Lower leg skin (tissue), 4 donors: ENCODE measurements at regions not wholly inside any gene's neighbourhood (a gene's known extent, or its start where the extent isn't known, plus 50 kb on each side); places are given as distances from the start of the nearest gene placed in this dataset.

Source experiments
- DNase-seq, 2 donors: peaks; one replicate each; pipeline ENCODE4 v3.0.0-alpha.2; 2019; ENCODE audit warnings: low spot score in 2 of 2
- H3K4me3 ChIP-seq: fragments of 200-600 bp; sonication (generic); 2 replicates; pipeline ENCODE4 v1.5.1; 2017; ENCODE audit warnings: mild to moderate bottlenecking, low read depth; ENCODE audit not compliant: poor library complexity, severe bottlenecking
- POLR2A ChIP-seq, 2 donors: fragments of 450-650 bp; IDR thresholded peaks; one replicate each; pipeline ENCODE4 v1.6.1; 2016 to 2017; ENCODE audit warnings: antibody characterized with exemption in 2 of 2, mild to moderate bottlenecking in 1 of 2, moderate library complexity in 1 of 2
- WGBS, 2 donors: methylation state at CpG; one replicate each; pipeline ENCODE4 v1.1.5; 2018; 5-methylcytosine and 5-hydroxymethylcytosine counted together
- intact Hi-C: fragments of 100-400 bp; cut with DNase I; formaldehyde crosslinking; loops from one replicate; pipeline ENCODE4 v1.15.0; 2023; ENCODE audit warnings: low total_unique reads
- TF ChIP-seq, protein P1 (sequence below), 3 donors: fragments of 450-650 bp; IDR thresholded peaks; one replicate each; pipeline ENCODE4 v1.5.1; 2016; ENCODE audit warnings: antibody characterized with exemption in 3 of 3, mild to moderate bottlenecking in 3 of 3, moderate library complexity in 2 of 3

DNA sequence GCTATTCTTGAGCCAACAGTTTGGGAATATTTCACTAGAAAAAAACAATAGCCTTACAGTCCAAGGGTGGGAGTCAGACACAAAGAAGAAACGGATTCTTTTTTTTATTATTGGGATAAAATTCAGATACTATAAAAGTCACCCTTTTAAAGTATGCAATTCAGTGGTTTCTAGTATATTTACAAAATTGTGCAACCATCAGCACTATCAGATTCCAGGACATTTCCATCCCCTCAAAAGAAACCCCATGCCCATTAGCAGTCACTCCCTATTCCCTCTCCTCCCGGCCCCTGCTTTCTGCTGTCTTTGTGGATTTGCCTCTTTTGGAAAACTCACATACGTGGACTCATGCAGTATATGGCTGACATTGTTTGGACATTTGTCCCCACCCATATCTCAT lies 134.4 kb downstream of the C16orf95 start:
- intact Hi-C loops = no loop called here
- no peak overlapping the region for H3K4me3 ChIP-seq
- WGBS, 2 donors = 75 to 77% methylated on average over 3 of the region's 3 CpGs
- TF ChIP-seq POLR2A (IDR thresholded peaks at IDR 0.05) = no peak
- TF ChIP-seq, protein P1, sequence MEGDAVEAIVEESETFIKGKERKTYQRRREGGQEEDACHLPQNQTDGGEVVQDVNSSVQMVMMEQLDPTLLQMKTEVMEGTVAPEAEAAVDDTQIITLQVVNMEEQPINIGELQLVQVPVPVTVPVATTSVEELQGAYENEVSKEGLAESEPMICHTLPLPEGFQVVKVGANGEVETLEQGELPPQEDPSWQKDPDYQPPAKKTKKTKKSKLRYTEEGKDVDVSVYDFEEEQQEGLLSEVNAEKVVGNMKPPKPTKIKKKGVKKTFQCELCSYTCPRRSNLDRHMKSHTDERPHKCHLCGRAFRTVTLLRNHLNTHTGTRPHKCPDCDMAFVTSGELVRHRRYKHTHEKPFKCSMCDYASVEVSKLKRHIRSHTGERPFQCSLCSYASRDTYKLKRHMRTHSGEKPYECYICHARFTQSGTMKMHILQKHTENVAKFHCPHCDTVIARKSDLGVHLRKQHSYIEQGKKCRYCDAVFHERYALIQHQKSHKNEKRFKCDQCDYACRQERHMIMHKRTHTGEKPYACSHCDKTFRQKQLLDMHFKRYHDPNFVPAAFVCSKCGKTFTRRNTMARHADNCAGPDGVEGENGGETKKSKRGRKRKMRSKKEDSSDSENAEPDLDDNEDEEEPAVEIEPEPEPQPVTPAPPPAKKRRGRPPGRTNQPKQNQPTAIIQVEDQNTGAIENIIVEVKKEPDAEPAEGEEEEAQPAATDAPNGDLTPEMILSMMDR (IDR thresholded peaks at IDR 0.05) = no peak
- no peak for DNase-seq

DNA sequence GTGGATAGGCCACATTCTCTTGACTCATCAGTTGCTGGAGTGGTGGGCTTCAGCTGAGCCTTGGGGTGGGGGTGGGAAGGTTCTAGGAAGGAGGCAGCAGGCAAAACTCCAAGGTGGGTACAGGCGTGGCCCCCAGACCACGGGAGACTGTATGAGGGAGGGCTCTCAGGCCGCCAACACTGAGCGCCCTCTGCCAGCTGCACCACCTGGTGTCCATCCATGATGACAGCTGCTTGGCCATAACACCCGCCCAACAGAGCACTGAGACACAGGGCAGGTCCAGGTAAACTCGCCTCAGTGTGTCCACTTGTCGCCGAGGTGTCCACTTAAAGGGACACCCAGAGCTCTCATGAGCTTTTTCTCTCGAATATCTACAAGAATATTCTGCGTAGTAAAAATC lies 133.5 kb downstream of the C16orf95 start:
- TF ChIP-seq, protein P1 (IDR thresholded peaks at IDR 0.05) = no peak
- TF ChIP-seq POLR2A (IDR thresholded peaks at IDR 0.05) = no peak
- no peak for DNase-seq
- WGBS, 2 donors = 90 to 91% methylated on average over 8 to 10 of the region's 10 CpGs
- H3K4me3 ChIP-seq = no peak overlapping the region
- intact Hi-C loops = no loop called here

DNA sequence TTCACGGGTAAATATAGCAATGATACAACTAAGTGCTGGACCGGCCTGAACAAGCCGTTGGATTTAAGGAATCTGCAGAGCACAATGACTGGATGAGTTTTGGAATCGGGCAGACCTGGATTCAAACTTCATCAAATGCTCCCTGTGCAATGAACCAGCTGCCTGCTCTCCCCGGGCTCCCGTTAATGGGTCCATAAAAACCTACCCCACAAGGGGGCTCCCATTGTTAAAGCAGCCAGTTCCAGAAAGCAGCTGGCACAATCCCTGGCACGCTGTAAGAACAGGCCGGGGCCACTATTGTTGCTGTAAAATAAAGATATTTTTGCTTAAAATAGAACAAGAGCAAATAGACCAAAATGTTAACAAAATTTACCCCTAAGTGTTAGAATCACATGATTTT lies 131.9 kb downstream of the C16orf95 start:
- no peak for DNase-seq
- TF ChIP-seq, protein P1 (IDR thresholded peaks at IDR 0.05) = no peak
- no peak for TF ChIP-seq POLR2A (IDR thresholded peaks at IDR 0.05)
- WGBS, 2 donors = 62 to 67% methylated on average over 8 of the region's 8 CpGs
- intact Hi-C loops = no loop called here
- H3K4me3 ChIP-seq = no peak overlapping the region

DNA sequence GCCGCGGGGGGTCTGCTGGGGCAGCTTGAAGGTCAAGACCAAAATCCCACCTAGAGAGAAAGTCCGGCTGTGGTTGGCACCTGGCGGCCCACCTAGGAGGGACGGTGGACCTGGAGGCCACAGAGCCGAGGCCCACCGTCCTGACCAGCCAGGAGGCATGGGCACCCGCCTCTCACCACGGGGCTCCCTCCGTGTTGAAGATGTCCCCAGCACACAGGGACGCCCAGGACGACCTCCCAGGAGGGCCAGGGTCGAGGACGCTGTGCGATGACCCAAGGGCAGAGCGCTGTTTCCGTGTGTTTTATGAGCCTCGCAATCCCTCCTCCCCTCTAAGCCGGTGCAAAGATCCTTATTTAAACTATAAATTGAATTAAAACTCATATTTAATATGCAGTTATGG lies 131.2 kb downstream of the C16orf95 start:
- no peak for TF ChIP-seq POLR2A (IDR thresholded peaks at IDR 0.05)
- TF ChIP-seq, protein P1 (IDR thresholded peaks at IDR 0.05) = no peak
- 88 to 89% methylated on average over 19 of the region's 19 CpGs for WGBS, 2 donors

DNA sequence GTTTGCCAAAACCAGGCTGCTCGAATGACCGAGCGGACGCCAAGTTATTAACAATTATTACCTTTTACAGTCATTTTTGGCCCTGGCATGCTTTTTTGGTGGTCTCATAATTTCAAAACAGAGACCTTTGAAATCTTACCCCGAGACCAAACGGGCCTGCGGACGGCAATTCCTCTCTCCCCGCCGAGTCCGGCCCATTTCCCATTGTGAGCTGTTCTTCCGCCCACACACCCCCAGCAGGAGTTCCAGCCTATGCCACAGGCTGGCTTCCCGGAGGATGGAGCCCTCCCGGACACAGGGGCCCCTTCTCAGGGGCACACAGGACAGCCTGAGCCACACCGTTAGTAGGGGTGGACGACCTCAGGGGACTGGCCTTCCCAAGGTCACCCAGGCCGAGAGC lies 130.7 kb downstream of the C16orf95 start:
- intact Hi-C loops = no loop called here
- TF ChIP-seq POLR2A (IDR thresholded peaks at IDR 0.05) = no peak
- TF ChIP-seq, protein P1 (IDR thresholded peaks at IDR 0.05) = no peak
- H3K4me3 ChIP-seq = no peak overlapping the region
- no peak for DNase-seq
- 63 to 80% methylated on average over 17 of the region's 17 CpGs for WGBS, 2 donors

More for the DNA sequence above, 131.2 kb downstream of the C16orf95 start:
- no peak overlapping the region for H3K4me3 ChIP-seq
- intact Hi-C loops = no loop called here
- DNase-seq = no peak

DNA sequence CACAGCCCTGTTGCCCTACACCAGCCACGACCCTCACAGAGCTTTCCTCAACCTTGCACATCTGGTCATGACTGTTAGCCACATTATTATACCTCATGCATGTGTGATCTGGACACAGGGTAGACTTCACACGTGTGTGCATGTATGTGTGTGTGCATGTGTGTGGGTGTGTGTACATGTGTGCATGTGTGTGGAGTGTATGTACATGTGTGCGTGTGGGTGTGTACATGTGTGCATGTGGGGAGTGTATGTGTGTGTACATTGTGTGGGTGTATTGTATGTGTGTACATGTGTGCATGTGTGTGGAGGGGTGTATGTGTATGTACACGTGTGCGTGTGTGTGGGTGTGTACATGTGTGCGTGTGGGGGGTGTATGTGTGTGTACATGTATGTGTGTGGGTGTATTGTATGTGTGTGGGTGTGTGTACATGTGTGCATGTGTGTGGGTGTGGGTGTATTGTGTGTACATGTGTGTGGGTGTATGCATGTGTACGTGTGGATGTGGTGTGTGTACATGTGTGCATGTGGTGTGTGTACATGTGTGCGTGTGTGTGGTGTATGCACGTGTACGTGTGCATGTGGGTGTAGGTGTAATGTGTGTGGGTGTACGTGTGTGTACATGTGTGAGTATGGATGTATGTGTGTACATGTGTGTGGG lies 130.2 kb downstream of the C16orf95 start:
- WGBS, 2 donors = 73 to 83% methylated on average over 11 of the region's 11 CpGs
- no peak overlapping the region for H3K4me3 ChIP-seq
- TF ChIP-seq, protein P1 (IDR thresholded peaks at IDR 0.05) = no peak
- no peak for TF ChIP-seq POLR2A (IDR thresholded peaks at IDR 0.05)
- intact Hi-C loops = no loop called here
- no peak for DNase-seq
